Glutamatergic neuron (in vitro differentiated cells): ENCODE measurements at regions not wholly inside any gene's neighbourhood (a gene's known extent, or its start where the extent isn't known, plus 50 kb on each side); places are given as distances from the start of the nearest gene placed in this dataset.

Source experiments
- DNase-seq: peaks from one replicate; pipeline ENCODE4 v3.0.0; 2022
- H3K27ac Mint-ChIP-seq: one replicate; pipeline ENCODE4 v1.8.0; 2020; ENCODE audit warnings: mild to moderate bottlenecking, mixed read lengths, inconsistent platforms; ENCODE audit not compliant: unreplicated experiment
- H3K27me3 Mint-ChIP-seq: one replicate; pipeline ENCODE4 v1.8.0; 2020; ENCODE audit warnings: mild to moderate bottlenecking, moderate library complexity, mixed read lengths, inconsistent platforms; ENCODE audit not compliant: unreplicated experiment
- H3K36me3 Mint-ChIP-seq: one replicate; pipeline ENCODE4 v1.8.0; 2020; ENCODE audit warnings: mild to moderate bottlenecking, mixed read lengths, inconsistent platforms; ENCODE audit not compliant: unreplicated experiment
- H3K4me1 Mint-ChIP-seq: one replicate; pipeline ENCODE4 v1.8.0; 2020; ENCODE audit warnings: mild to moderate bottlenecking, low read depth, mixed read lengths, inconsistent platforms; ENCODE audit not compliant: unreplicated experiment
- H3K4me3 Mint-ChIP-seq: one replicate; pipeline ENCODE4 v1.8.0; 2020; ENCODE audit warnings: mild to moderate bottlenecking, mixed read lengths, inconsistent platforms; ENCODE audit not compliant: unreplicated experiment
- H3K9me3 Mint-ChIP-seq: one replicate; pipeline ENCODE4 v1.8.0; 2020; ENCODE audit warnings: mild to moderate bottlenecking, moderate library complexity, mixed read lengths, inconsistent platforms; ENCODE audit not compliant: unreplicated experiment
- TF ChIP-seq, protein P1 (sequence below): fragments of 200-600 bp; sonication (generic); IDR thresholded peaks from one replicate; pipeline ENCODE4 v1.5.0; 2021; ENCODE audit not compliant: partially characterized antibody, unreplicated experiment

DNA sequence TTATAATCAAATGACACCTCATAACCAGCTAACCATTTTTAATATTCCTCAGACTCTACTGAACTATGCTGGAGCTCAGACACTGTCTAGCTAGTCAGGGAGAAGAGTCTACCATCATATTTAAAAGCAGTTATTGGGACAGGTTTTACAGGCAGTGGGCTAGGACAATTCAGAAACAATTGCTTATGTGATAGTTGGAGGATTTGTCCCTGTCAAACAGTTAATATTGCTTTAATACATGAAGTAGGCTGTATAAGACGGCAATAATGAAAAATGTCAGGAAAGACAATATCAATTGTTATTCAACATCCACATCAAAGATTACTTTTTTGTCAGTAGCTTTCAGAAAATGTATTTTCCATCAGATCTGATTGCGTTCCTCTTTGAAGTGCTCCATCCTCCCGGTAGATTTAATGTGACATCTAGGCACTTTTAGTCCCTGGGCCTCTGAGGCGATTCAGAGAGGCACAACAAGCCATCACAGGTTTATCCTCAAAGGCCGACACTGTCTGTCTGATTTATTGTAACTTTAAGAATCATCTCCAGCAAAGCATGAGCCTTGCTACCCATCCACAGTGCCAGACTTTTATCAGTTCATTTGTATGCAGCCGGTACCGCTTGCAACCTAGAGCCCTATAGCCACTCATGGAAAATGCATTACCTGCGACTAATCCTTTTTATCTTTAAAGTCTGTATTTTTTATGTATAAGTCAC is 152.2 kb downstream of the PSAT1 start:
- DNase-seq, result no peak
- H3K4me1 Mint-ChIP-seq, result no peaks in the 10 kb centered on the region
- H3K27me3 Mint-ChIP-seq, result no peaks in the 10 kb centered on the region
- H3K9me3 Mint-ChIP-seq, result no peaks in the 10 kb centered on the region
- H3K27ac Mint-ChIP-seq, result no peak overlapping the region
- H3K36me3 Mint-ChIP-seq, result no peaks in the 10 kb centered on the region
- TF ChIP-seq, protein P1, sequence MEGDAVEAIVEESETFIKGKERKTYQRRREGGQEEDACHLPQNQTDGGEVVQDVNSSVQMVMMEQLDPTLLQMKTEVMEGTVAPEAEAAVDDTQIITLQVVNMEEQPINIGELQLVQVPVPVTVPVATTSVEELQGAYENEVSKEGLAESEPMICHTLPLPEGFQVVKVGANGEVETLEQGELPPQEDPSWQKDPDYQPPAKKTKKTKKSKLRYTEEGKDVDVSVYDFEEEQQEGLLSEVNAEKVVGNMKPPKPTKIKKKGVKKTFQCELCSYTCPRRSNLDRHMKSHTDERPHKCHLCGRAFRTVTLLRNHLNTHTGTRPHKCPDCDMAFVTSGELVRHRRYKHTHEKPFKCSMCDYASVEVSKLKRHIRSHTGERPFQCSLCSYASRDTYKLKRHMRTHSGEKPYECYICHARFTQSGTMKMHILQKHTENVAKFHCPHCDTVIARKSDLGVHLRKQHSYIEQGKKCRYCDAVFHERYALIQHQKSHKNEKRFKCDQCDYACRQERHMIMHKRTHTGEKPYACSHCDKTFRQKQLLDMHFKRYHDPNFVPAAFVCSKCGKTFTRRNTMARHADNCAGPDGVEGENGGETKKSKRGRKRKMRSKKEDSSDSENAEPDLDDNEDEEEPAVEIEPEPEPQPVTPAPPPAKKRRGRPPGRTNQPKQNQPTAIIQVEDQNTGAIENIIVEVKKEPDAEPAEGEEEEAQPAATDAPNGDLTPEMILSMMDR, result no peak
- H3K4me3 Mint-ChIP-seq, result no peak overlapping the region

DNA sequence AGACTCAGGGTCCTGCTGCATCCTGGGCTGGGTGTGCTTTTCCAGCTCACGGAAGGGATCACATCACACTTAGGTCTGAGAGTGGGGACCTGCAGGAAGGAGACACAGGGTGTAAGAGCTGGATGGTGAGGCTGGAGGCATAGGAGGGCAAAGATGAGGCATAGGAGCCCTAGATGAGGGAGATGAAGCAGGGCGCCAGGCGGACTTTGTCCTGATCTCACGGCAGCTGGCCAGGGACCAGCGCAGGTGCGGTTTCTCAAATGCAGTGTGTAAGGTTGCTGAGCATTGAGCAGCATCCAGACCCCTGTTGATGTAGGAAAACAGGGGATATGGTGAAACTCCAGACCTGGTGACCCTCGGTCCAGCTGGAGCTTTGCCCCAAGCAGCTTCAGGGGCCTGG is 156.5 kb downstream of the PSAT1 start:
- Mint-ChIP-seq H3K4me3 (no peak overlapping the region), H3K36me3 (no peaks in the 10 kb centered on the region), H3K27me3 (no peaks in the 10 kb centered on the region), H3K27ac (no peak overlapping the region), H3K4me1 (no peaks in the 10 kb centered on the region), H3K9me3 (no peaks in the 10 kb centered on the region)
- DNase-seq, result no peak
- TF ChIP-seq, protein P1, result no peak

DNA sequence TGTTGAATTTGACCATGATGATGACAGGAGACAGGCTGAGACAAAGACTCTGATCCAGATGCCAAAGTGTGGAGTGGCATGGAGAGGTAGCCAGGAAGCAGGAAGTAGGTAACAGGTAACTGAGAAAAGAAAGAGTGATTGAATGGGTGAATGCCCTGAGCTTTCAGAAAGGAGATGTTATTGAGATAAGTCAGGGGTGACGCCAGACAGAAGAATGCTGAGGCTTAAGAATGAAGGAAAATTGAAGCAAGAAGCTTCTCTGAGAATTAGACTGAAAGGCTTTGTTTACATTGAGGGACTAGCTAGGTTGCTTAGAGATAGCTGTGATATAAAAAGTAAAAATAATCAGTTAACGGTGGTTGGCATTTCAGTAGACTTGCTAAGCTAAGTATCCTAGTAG is 165.7 kb downstream of the PSAT1 start:
- no peaks in the 10 kb centered on the region for H3K9me3 Mint-ChIP-seq
- TF ChIP-seq, protein P1, result no peak
- no peak overlapping the region for H3K27ac Mint-ChIP-seq
- no peaks in the 10 kb centered on the region for H3K27me3 Mint-ChIP-seq
- no peak overlapping the region for H3K4me3 Mint-ChIP-seq
- no peaks in the 10 kb centered on the region for H3K4me1 Mint-ChIP-seq
- H3K36me3 Mint-ChIP-seq, result no peaks in the 10 kb centered on the region
- DNase-seq, result no peak

GRCh38 chr9:78463750-78464149 is 166.8 kb downstream of the PSAT1 start:
- Mint-ChIP-seq H3K4me1 (no peaks in the 10 kb centered on the region), H3K4me3 (no peak overlapping the region), H3K27ac (no peak overlapping the region), H3K9me3 (no peaks in the 10 kb centered on the region), H3K36me3 (no peaks in the 10 kb centered on the region), H3K27me3 (no peaks in the 10 kb centered on the region)
- TF ChIP-seq, protein P1, result no peak
- no peak for DNase-seq

GRCh38 chr9:78468231-78468630 is 171.3 kb downstream of the PSAT1 start:
- no peaks in the 10 kb centered on the region for H3K36me3 Mint-ChIP-seq
- H3K4me1 Mint-ChIP-seq, result no peaks in the 10 kb centered on the region
- H3K27me3 Mint-ChIP-seq, result peaks cover 1% of the 10 kb centered on the region
- no peak for DNase-seq
- TF ChIP-seq, protein P1, result no peak
- H3K9me3 Mint-ChIP-seq, result no peaks in the 10 kb centered on the region
- H3K27ac Mint-ChIP-seq, result no peak overlapping the region
- no peak overlapping the region for H3K4me3 Mint-ChIP-seq
